ENCODE measurements at regions not wholly inside any gene's neighbourhood (a gene's known extent, or its start where the extent isn't known, plus 50 kb on each side); places are given as distances from the start of the nearest gene placed in this dataset.
"Not testable (repeated sequence)": the region's sequence is repeated elsewhere in the genome, so short reads cannot be mapped to it uniquely, and the experiment has no call there.

DNA sequence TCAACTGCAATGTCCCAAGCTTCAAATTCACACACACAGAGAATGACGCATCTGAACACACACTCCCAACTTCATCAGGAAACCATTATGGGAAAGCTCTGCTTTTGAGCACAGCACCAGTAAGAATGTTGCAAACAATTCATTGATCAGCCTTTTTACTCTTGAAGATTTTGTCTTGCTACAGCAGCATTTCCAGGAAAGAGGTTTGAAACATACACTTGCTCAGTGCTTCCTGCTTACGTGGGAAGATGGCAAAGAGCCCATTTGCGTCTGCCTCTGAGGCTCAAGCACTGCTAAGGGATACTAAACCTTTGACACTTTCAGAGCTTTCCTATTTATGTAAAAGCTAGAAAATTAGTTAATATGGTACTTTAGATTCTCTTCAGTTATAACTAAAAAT, 77.2 kb upstream of the MON1B start:
- Histone ChIP-seq H4K20me1 (ENCODE audit: insufficient read depth, poor library complexity, severe bottlenecking) (no peaks in the 10 kb centered on the region), H3K4me1 (ENCODE audit: insufficient read depth) (no peaks in the 10 kb centered on the region), H3K4me3 (no peak overlapping the region), H3K9me3 (ENCODE audit: low read depth) (no peaks in the 10 kb centered on the region), H3K4me2 (no peak overlapping the region), H3K9me2 (replicated peaks; ENCODE audit: insufficient read depth) (no peaks in the 10 kb centered on the region), H3K27ac (no peak overlapping the region), H2AFZ (no peak overlapping the region), H3K36me3 (replicated peaks; ENCODE audit: insufficient read depth, low read depth) (no peaks in the 10 kb centered on the region), H3K27me3 (no peaks in the 10 kb centered on the region), H3K79me2 (no peaks in the 10 kb centered on the region)
- TF ChIP-seq, protein P1, sequence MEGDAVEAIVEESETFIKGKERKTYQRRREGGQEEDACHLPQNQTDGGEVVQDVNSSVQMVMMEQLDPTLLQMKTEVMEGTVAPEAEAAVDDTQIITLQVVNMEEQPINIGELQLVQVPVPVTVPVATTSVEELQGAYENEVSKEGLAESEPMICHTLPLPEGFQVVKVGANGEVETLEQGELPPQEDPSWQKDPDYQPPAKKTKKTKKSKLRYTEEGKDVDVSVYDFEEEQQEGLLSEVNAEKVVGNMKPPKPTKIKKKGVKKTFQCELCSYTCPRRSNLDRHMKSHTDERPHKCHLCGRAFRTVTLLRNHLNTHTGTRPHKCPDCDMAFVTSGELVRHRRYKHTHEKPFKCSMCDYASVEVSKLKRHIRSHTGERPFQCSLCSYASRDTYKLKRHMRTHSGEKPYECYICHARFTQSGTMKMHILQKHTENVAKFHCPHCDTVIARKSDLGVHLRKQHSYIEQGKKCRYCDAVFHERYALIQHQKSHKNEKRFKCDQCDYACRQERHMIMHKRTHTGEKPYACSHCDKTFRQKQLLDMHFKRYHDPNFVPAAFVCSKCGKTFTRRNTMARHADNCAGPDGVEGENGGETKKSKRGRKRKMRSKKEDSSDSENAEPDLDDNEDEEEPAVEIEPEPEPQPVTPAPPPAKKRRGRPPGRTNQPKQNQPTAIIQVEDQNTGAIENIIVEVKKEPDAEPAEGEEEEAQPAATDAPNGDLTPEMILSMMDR (IDR thresholded peaks at IDR 0.05; ENCODE audit: poor library complexity), result no peak
- TF ChIP-seq EZH2 (IDR thresholded peaks at IDR 0.05; ENCODE audit: borderline replicate concordance) (no peak), EZH2phosphoT487 (IDR thresholded peaks at IDR 0.05; ENCODE audit: low read depth, severe bottlenecking, unreplicated experiment) (no peak)
- DNase-seq (ENCODE audit: low spot score), result no peak
- 70% methylated on average over 3 of the region's 3 CpGs for WGBS (ENCODE audit: low lambda C conversion rate, missing lambda C conversion rate)

DNA sequence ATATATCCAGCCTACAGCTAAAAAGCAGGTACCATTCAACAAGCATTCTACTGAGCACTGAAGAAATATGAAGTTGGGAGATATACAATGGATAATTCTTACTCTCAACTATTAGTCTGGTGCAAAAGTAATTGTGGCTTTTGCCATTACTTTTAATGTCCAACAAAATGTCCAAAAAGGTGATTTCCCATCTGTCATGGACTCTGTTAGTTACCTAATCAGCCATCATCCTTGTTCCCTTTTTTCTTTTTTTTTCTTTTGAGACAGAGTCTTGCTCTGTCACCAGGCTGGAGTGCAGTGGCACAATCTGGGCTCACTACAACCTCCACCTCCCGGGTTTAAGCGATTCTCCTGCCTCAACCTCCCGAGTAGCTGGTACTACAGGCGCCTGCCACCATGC, 76.6 kb upstream of the MON1B start:
- H3K4me3 ChIP-seq; H3K9me2 ChIP-seq (replicated peaks; ENCODE audit: insufficient read depth); DNase-seq (ENCODE audit: low spot score); H3K27me3 ChIP-seq; H3K4me2 ChIP-seq; H4K20me1 ChIP-seq (ENCODE audit: insufficient read depth, poor library complexity, severe bottlenecking); H3K36me3 ChIP-seq (replicated peaks; ENCODE audit: insufficient read depth, low read depth); H2AFZ ChIP-seq; H3K9me3 ChIP-seq (ENCODE audit: low read depth); H3K79me2 ChIP-seq; H3K27ac ChIP-seq; H3K4me1 ChIP-seq (ENCODE audit: insufficient read depth): not testable (repeated sequence)
- WGBS (ENCODE audit: low lambda C conversion rate, missing lambda C conversion rate), result 96% methylated on average over 4 of the region's 4 CpGs

DNA sequence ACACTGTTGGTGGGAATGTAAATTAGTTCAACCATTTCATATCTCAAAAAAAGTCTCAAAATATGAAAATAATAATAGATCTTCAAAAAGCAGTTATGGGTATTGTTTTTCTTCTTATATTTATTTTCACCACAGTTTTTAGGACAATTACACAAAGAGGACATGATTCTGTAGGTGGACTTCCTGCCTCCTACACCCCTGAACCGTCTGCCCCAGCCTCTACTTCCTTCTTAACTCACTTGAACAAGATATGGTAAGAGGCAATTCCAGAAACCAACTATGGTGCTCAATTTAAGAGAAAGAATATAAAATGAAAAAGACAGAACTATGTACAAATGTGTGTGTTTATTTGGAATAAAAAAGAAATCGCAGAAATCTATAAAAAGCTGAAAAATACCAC, 74.1 kb upstream of the MON1B start:
- DNase-seq (ENCODE audit: low spot score), result no peak
- no peaks in the 10 kb centered on the region for H3K9me2 ChIP-seq (replicated peaks; ENCODE audit: insufficient read depth)
- TF ChIP-seq EZH2 (IDR thresholded peaks at IDR 0.05; ENCODE audit: borderline replicate concordance) (no peak), EZH2phosphoT487 (IDR thresholded peaks at IDR 0.05; ENCODE audit: low read depth, severe bottlenecking, unreplicated experiment) (no peak)
- TF ChIP-seq, protein P1 (IDR thresholded peaks at IDR 0.05; ENCODE audit: poor library complexity), result no peak
- H2AFZ ChIP-seq, result no peak overlapping the region
- H3K4me1 ChIP-seq (ENCODE audit: insufficient read depth), result no peaks in the 10 kb centered on the region
- WGBS (ENCODE audit: low lambda C conversion rate, missing lambda C conversion rate), result 78% methylated on average over 2 of the region's 2 CpGs
- H3K4me2 ChIP-seq, result no peak overlapping the region
- no peak overlapping the region for H3K4me3 ChIP-seq
- no peaks in the 10 kb centered on the region for H3K27me3 ChIP-seq
- H3K27ac ChIP-seq, result no peak overlapping the region
- no peaks in the 10 kb centered on the region for H4K20me1 ChIP-seq (ENCODE audit: insufficient read depth, poor library complexity, severe bottlenecking)
- H3K9me3 ChIP-seq (ENCODE audit: low read depth), result no peaks in the 10 kb centered on the region
- H3K79me2 ChIP-seq, result no peaks in the 10 kb centered on the region
- H3K36me3 ChIP-seq (replicated peaks; ENCODE audit: insufficient read depth, low read depth), result no peaks in the 10 kb centered on the region

DNA sequence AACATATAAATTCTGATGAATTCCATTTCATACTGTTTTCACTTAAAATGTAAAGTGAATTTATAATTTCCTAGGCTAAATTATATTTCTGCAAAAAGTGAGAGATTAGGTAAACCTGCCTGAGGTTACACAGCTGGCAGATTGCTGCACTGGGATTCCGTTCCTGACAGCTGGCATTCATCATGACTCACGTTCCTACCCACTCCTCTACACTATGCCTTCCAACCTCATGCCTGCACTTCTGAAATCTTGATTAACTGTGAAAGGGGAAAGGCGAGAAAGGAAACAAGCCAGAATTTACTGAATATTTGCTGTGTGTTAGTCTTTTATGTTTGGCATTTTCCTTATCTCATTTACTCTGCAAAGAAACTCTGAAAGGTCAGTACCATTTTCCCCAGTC, 73.3 kb upstream of the MON1B start:
- Histone ChIP-seq H4K20me1 (ENCODE audit: insufficient read depth, poor library complexity, severe bottlenecking) (no peaks in the 10 kb centered on the region), H3K9me2 (replicated peaks; ENCODE audit: insufficient read depth) (no peaks in the 10 kb centered on the region), H3K27me3 (no peaks in the 10 kb centered on the region), H3K79me2 (no peaks in the 10 kb centered on the region), H3K9me3 (ENCODE audit: low read depth) (no peaks in the 10 kb centered on the region), H3K4me3 (no peak overlapping the region), H3K4me2 (no peak overlapping the region), H3K27ac (no peak overlapping the region), H2AFZ (no peak overlapping the region), H3K4me1 (ENCODE audit: insufficient read depth) (no peaks in the 10 kb centered on the region), H3K36me3 (replicated peaks; ENCODE audit: insufficient read depth, low read depth) (no peaks in the 10 kb centered on the region)
- peak; percentile 30 for DNase-seq (ENCODE audit: low spot score)
- TF ChIP-seq, protein P1 (IDR thresholded peaks at IDR 0.05; ENCODE audit: poor library complexity), result no peak
- 14% methylated on average over 3 of the region's 3 CpGs for WGBS (ENCODE audit: low lambda C conversion rate, missing lambda C conversion rate)

Measured in hepatocyte (in vitro differentiated cells).